ENCODE measurements at regions not wholly inside any gene's neighbourhood (a gene's known extent, or its start where the extent isn't known, plus 50 kb on each side); places are given as distances from the start of the nearest gene placed in this dataset.

- no peaks in the 10 kb centered on the region for H3K9me3 ChIP-seq
- no peaks in the 10 kb centered on the region for H3K36me3 ChIP-seq
- TF ChIP-seq POLR2A (IDR thresholded peaks at IDR 0.05) (no peak), EP300 (IDR thresholded peaks at IDR 0.05) (no peak), CTCF (IDR thresholded peaks at IDR 0.05) (no peak)
- DNase-seq (ENCODE audit: low spot score in 2 of 2), result no peak
- no peak overlapping the region for H3K4me3 ChIP-seq
- no peaks in the 10 kb centered on the region for H3K4me1 ChIP-seq
- WGBS, 2 donors, result 81 to 88% methylated on average over 1 of the region's 1 CpG
- no peaks in the 10 kb centered on the region for H3K27me3 ChIP-seq
- no peak overlapping the region for H3K27ac ChIP-seq
Measured at GRCh38 chr3:74338998-74339397, 275.5 kb downstream of the CNTN3 start.

DNA sequence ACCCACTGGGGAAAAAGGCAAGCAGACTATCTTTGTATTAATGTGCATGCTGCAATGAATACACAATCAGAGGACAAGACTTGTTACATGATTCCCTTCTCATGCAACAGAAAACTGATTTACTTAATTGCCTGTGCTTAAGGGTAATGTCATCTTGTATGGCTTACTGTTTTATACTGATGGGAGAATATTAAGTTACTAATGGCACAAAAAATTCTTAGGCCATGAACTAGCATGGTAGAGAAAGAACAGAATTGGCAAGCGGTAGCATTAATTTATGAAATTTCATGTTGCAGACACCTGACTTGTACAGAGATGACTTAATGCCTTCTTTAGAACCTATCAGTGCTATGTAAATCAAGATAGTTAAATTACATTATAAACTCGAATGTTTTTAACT lies 282.3 kb downstream of the CNTN3 start:
- Histone ChIP-seq H3K27me3 (no peaks in the 10 kb centered on the region), H3K4me3 (no peak overlapping the region), H3K4me1 (no peaks in the 10 kb centered on the region), H3K9me3 (no peaks in the 10 kb centered on the region), H3K36me3 (no peaks in the 10 kb centered on the region), H3K27ac (no peak overlapping the region)
- TF ChIP-seq EP300 (IDR thresholded peaks at IDR 0.05) (no peak), POLR2A (IDR thresholded peaks at IDR 0.05) (no peak), CTCF (IDR thresholded peaks at IDR 0.05) (no peak)
- WGBS, 2 donors, result 90 to 93% methylated on average over 2 of the region's 2 CpGs
- no peak for DNase-seq (ENCODE audit: low spot score in 2 of 2)

- 82 to 88% methylated on average over 2 of the region's 2 CpGs for WGBS, 2 donors
- no peaks in the 10 kb centered on the region for H3K27me3 ChIP-seq
- no peaks in the 10 kb centered on the region for H3K9me3 ChIP-seq
- H3K4me3 ChIP-seq, result no peak overlapping the region
- no peaks in the 10 kb centered on the region for H3K4me1 ChIP-seq
- no peak for DNase-seq (ENCODE audit: low spot score in 2 of 2)
- H3K36me3 ChIP-seq, result no peaks in the 10 kb centered on the region
- no peak for TF ChIP-seq EP300 (IDR thresholded peaks at IDR 0.05)
- TF ChIP-seq POLR2A (IDR thresholded peaks at IDR 0.05), result no peak
- TF ChIP-seq CTCF (IDR thresholded peaks at IDR 0.05), result no peak
- no peak overlapping the region for H3K27ac ChIP-seq
Measured at GRCh38 chr3:74331711-74332110, 282.7 kb downstream of the CNTN3 start.

DNA sequence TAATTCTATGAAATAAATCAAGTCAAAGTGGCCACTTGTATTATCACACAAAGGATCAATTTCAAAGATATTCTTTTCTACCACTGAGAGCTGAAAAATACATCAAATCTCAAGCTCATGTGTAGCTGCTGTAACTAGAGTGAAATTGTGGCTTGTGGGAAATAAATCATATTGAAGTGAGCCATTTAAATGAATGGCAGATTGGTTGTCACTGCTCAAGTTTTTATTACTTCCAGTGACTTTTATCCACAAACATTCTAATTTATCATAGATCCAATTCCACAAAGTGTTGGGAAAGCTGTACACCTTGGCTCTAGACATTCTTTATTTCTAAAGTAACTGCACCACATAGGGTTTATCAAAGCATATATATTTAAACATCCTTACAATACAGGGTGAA lies 285.4 kb downstream of the CNTN3 start:
- Histone ChIP-seq H3K27ac (no peak overlapping the region), H3K36me3 (no peaks in the 10 kb centered on the region), H3K9me3 (no peaks in the 10 kb centered on the region), H3K4me1 (no peaks in the 10 kb centered on the region), H3K4me3 (no peak overlapping the region), H3K27me3 (no peaks in the 10 kb centered on the region)
- no peak for TF ChIP-seq CTCF (IDR thresholded peaks at IDR 0.05)
- no peak for TF ChIP-seq POLR2A (IDR thresholded peaks at IDR 0.05)
- no peak for TF ChIP-seq EP300 (IDR thresholded peaks at IDR 0.05)
- no peak for DNase-seq (ENCODE audit: low spot score in 2 of 2)

GRCh38 chr3:74328435-74328834 lies 286.0 kb downstream of the CNTN3 start:
- Histone ChIP-seq H3K9me3 (no peaks in the 10 kb centered on the region), H3K27me3 (no peaks in the 10 kb centered on the region), H3K4me1 (no peaks in the 10 kb centered on the region), H3K4me3 (no peak overlapping the region), H3K36me3 (no peaks in the 10 kb centered on the region), H3K27ac (no peak overlapping the region)
- DNase-seq (ENCODE audit: low spot score in 2 of 2), result no peak
- WGBS, 2 donors, result 59 to 82% methylated on average over 2 of the region's 2 CpGs
- no peak for TF ChIP-seq CTCF (IDR thresholded peaks at IDR 0.05)
- TF ChIP-seq EP300 (IDR thresholded peaks at IDR 0.05), result no peak
- no peak for TF ChIP-seq POLR2A (IDR thresholded peaks at IDR 0.05)

All from tibial nerve (tissue), 4 donors.